ENCODE measurements at regions not wholly inside any gene's neighbourhood (a gene's known extent, or its start where the extent isn't known, plus 50 kb on each side); places are given as distances from the start of the nearest gene placed in this dataset.

GRCh38 chr10:71126432-71126831 is 85.9 kb upstream of the UNC5B start:
- DNase-seq, result no peak

GRCh38 chr10:71127104-71127503 is 85.3 kb upstream of the UNC5B start:
- DNase-seq, result no peak

GRCh38 chr10:71127773-71128172 is 84.6 kb upstream of the UNC5B start:
- no peak for DNase-seq

- no peak for DNase-seq
These were observed 83.9 kb upstream of the UNC5B start for GRCh38 chr10:71128311-71128980.

GRCh38 chr10:71131096-71131495 is 81.3 kb upstream of the UNC5B start:
- no peak for DNase-seq

- no peak for DNase-seq
These were observed 80.8 kb upstream of the UNC5B start for GRCh38 chr10:71131508-71132088.

- no peak for DNase-seq
These were observed 80.0 kb upstream of the UNC5B start for GRCh38 chr10:71132321-71132810.

- no peak for DNase-seq
These were observed 78.4 kb upstream of the UNC5B start for GRCh38 chr10:71133710-71134686.

- DNase-seq, result no peak
These were observed 77.6 kb upstream of the UNC5B start for GRCh38 chr10:71134732-71135211.

- no peak for DNase-seq
These were observed 77.1 kb upstream of the UNC5B start for GRCh38 chr10:71135236-71135635.

GRCh38 chr10:71136036-71136721 is 76.2 kb upstream of the UNC5B start:
- no peak for DNase-seq

GRCh38 chr10:71137701-71138100 is 74.7 kb upstream of the UNC5B start:
- no peak for DNase-seq

GRCh38 chr10:71138166-71138830 is 74.1 kb upstream of the UNC5B start:
- no peak for DNase-seq

GRCh38 chr10:71141528-71141927 is 70.8 kb upstream of the UNC5B start:
- no peak for DNase-seq

- no peak for DNase-seq
These were observed 69.2 kb upstream of the UNC5B start for GRCh38 chr10:71143170-71143569.

- DNase-seq, result no peak
These were observed 68.8 kb upstream of the UNC5B start for GRCh38 chr10:71143610-71144009.

- no peak for DNase-seq
These were observed 67.5 kb upstream of the UNC5B start for GRCh38 chr10:71144824-71145223.

- DNase-seq, result no peak
These were observed 66.9 kb upstream of the UNC5B start for GRCh38 chr10:71145352-71145945.

GRCh38 chr10:71150796-71151195 is 61.6 kb upstream of the UNC5B start:
- no peak for DNase-seq

GRCh38 chr10:71152043-71152442 is 60.3 kb upstream of the UNC5B start:
- no peak for DNase-seq

GRCh38 chr10:71156436-71156835 is 55.9 kb upstream of the UNC5B start:
- no peak for DNase-seq

GRCh38 chr10:71157435-71157834 is 54.9 kb upstream of the UNC5B start:
- DNase-seq, result no peak

Data from hindlimb muscle (tissue), 1 donor.